Endothelial cell of umbilical vein (primary cell): ENCODE measurements at regions not wholly inside any gene's neighbourhood (a gene's known extent, or its start where the extent isn't known, plus 50 kb on each side); places are given as distances from the start of the nearest gene placed in this dataset.

Experiments
- BruUV-seq: library from RNA; stranded (reverse); fragments of 400-500 nt; replicated peaks from 2 replicates; lab custom pipeline; 2021; lab: Mats Ljungman, UMichigan
- CTCF ChIA-PET: fragments of 300-600, 350-600 bp; sonication (Branson Sonifier 250); formaldehyde crosslinking; loops from one replicate; lab custom pipeline; 2021; ENCODE audit warnings: antibody characterized with exemption, inconsistent platforms; lab: Charles Lee
- POLR2A ChIA-PET: fragments of 300-600, 350-600 bp; sonication (Branson Sonifier 250); formaldehyde crosslinking; loops from one replicate; lab custom pipeline; 2021; ENCODE audit warnings: antibody characterized with exemption, inconsistent platforms; lab: Charles Lee
- DNase-seq: peaks from one replicate; pipeline ENCODE4 v3.0.0-alpha.2; 2011; ENCODE audit warnings: low read depth, low spot score
- FAIRE-seq: peaks from 2 replicates; lab custom pipeline; 2011; peaks lifted over from hg19 to GRCh38; lab: Jason Lieb, UNC
- H2AFZ ChIP-seq: 2 replicates; pipeline ENCODE4 v1.6.0; 2012; ENCODE audit warnings: low read depth, low read length, control low read depth, inconsistent platforms
- H3K27ac ChIP-seq: 2 replicates; pipeline ENCODE4 v1.5.1; 2011; ENCODE audit warnings: low read depth, mild to moderate bottlenecking, control low read depth, low read length, moderate library complexity; ENCODE audit not compliant: insufficient read depth
- H3K27me3 ChIP-seq, 2 experiments: 2 replicates each; pipeline versions ENCODE4 v1.6.0 to v1.6.1; 2011; ENCODE audit warnings: low read length in 2 of 2, mixed read lengths in 1 of 2; ENCODE audit not compliant: control insufficient read depth in 2 of 2, insufficient read depth in 2 of 2
- H3K36me3 ChIP-seq, 2 experiments: 2 replicates in 1 of 2; 3 replicates in 1 of 2; pipeline ENCODE4 v1.5.1; 2011; ENCODE audit warnings: low read length in 2 of 2, mild to moderate bottlenecking in 1 of 2, moderate library complexity in 1 of 2; ENCODE audit not compliant: control insufficient read depth in 2 of 2, insufficient read depth in 2 of 2; ENCODE audit errors: extremely low read depth in 1 of 2
- H3K4me1 ChIP-seq: 3 replicates; pipeline ENCODE4 v1.5.1; 2011; ENCODE audit warnings: mild to moderate bottlenecking, low read length; ENCODE audit not compliant: control insufficient read depth, insufficient read depth; ENCODE audit errors: extremely low read depth
- H3K4me2 ChIP-seq: 2 replicates; pipeline ENCODE4 v1.6.1; 2011; ENCODE audit warnings: low read length, control low read depth, mixed read lengths; ENCODE audit not compliant: insufficient read depth
- H3K4me3 ChIP-seq, 3 experiments: fragments of 200-600 bp in 1 of 3; sonication (generic), shearing (Covaris generic) in 1 of 3; replicated peaks in 1 of 3; 2 replicates each; pipeline ENCODE4 v1.5.1; 2011 to 2016; ENCODE audit warnings: control low read depth in 3 of 3, low read length in 3 of 3, mild to moderate bottlenecking in 2 of 3, inconsistent platforms in 1 of 3, low read depth in 1 of 3, moderate library complexity in 1 of 3; ENCODE audit not compliant: insufficient read depth in 1 of 3
- H3K79me2 ChIP-seq: 2 replicates; pipeline ENCODE4 v1.6.0; 2012; ENCODE audit warnings: low read length, inconsistent platforms; ENCODE audit not compliant: control insufficient read depth, insufficient read depth
- H3K9ac ChIP-seq: replicated peaks from 2 replicates; pipeline ENCODE3; 2011; ENCODE audit warnings: low read length, control low read depth; ENCODE audit not compliant: insufficient read depth; ENCODE audit errors: extremely low read depth
- H3K9me1 ChIP-seq: replicated peaks from 3 replicates; pipeline ENCODE4 v1.6.0; 2011; ENCODE audit warnings: mild to moderate bottlenecking, low read length; ENCODE audit not compliant: control insufficient read depth, insufficient read depth; ENCODE audit errors: extremely low read depth
- H3K9me3 ChIP-seq: replicated peaks from 2 replicates; pipeline ENCODE4 v1.5.1; 2012; ENCODE audit warnings: low read length, inconsistent platforms; ENCODE audit not compliant: control insufficient read depth, insufficient read depth
- H4K20me1 ChIP-seq: replicated peaks from 2 replicates; pipeline ENCODE3; 2011; ENCODE audit warnings: mild to moderate bottlenecking, low read length; ENCODE audit not compliant: control insufficient read depth, insufficient read depth; ENCODE audit errors: extremely low read depth
- EZH2 ChIP-seq: IDR thresholded peaks from 2 replicates; pipeline ENCODE4 v1.6.1; 2012; ENCODE audit warnings: borderline replicate concordance, low read depth, mild to moderate bottlenecking, moderate library complexity, low read length, inconsistent platforms; ENCODE audit not compliant: severe bottlenecking
- FOS ChIP-seq: IDR thresholded peaks from 2 replicates; pipeline ENCODE4 v1.6.1; 2011; ENCODE audit warnings: mild to moderate bottlenecking, low read length, moderate library complexity, borderline replicate concordance; ENCODE audit not compliant: insufficient read depth
- GATA2 ChIP-seq: IDR thresholded peaks from 2 replicates; pipeline ENCODE4 v1.7.0; 2011; ENCODE audit warnings: low read depth, mild to moderate bottlenecking, moderate library complexity, mixed read lengths, low read length; ENCODE audit not compliant: insufficient read length, insufficient read depth
- JUN ChIP-seq: IDR thresholded peaks from 2 replicates; pipeline ENCODE4 v1.6.1; 2011; ENCODE audit warnings: borderline replicate concordance, low read depth; ENCODE audit not compliant: insufficient read length, insufficient read depth
- MYC ChIP-seq: IDR thresholded peaks from one replicate; pipeline ENCODE4 v1.6.1; 2011; ENCODE audit warnings: mild to moderate bottlenecking, low read depth, low read length
- POLR2A ChIP-seq: IDR thresholded peaks from 2 replicates; pipeline ENCODE4 v1.6.1; 2012; ENCODE audit warnings: low read depth, mild to moderate bottlenecking, control low read depth, low read length
- POLR2AphosphoS5 ChIP-seq: IDR thresholded peaks from 2 replicates; pipeline ENCODE4 v1.6.1; 2012; ENCODE audit warnings: low read depth, mild to moderate bottlenecking, control low read depth, low read length, moderate library complexity; ENCODE audit not compliant: insufficient read depth
- dilution Hi-C: fragments of 300-500 bp; cut with MboI; formaldehyde crosslinking; loops from one replicate; pipeline ENCODE4 v1.15.0; 2019; ENCODE audit warnings: low sequenced_read_pairs; ENCODE audit not compliant: extremely low pct_ligation_motif_present
- intact Hi-C: fragments of 100-400 bp; cut with micrococcal nuclease; formaldehyde crosslinking; loops from one replicate; pipeline ENCODE4 v1.10.0; 2022
- TF ChIP-seq, protein P1 (sequence below): IDR thresholded peaks from 2 replicates; pipeline ENCODE4 v1.6.1; 2011; ENCODE audit not compliant: insufficient read depth, insufficient read length
- TF ChIP-seq, protein P2 (sequence below), 2 donors: IDR thresholded peaks; 1 replicate in 1 of 2; 2 replicates in 1 of 2; pipeline ENCODE4 v1.5.1; 2011; ENCODE audit warnings: low read length in 2 of 2, mild to moderate bottlenecking in 2 of 2, moderate library complexity in 2 of 2, control low read depth in 1 of 2, inconsistent platforms in 1 of 2, low read depth in 1 of 2; ENCODE audit not compliant: insufficient read depth in 1 of 2; ENCODE audit errors: extremely low read depth in 1 of 2

DNA sequence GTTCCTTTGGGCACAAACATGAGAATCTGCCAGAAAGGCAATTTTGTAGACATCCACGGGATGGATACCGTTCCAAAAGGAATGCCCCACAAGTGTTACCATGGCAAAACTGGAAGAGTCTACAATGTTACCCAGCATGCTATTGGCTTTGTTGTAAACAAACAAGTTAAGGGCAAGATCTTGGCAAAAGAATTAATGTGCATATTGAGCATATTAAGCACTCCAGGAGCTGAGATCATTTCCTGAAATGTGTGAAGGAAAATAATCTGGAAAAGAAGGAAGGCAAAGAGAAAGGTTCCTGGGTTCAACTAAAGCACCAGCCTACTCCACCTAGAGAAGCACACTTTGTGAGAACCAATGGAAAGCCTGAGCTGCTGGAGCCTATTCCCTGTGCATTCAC, 103.9 kb upstream of the ARG1 start:
- Histone ChIP-seq H4K20me1 (no peaks in the 10 kb centered on the region), H3K9me1 (no peaks in the 10 kb centered on the region), H3K4me3 (no peak overlapping the region), H3K9ac (no peak overlapping the region), H3K9me3 (no peaks in the 10 kb centered on the region), H3K27ac (no peak overlapping the region), H3K27me3 (no peaks in the 10 kb centered on the region), H3K4me1 (no peaks in the 10 kb centered on the region), H3K79me2 (no peaks in the 10 kb centered on the region), H3K4me2 (no peak overlapping the region), H3K36me3 (no peaks in the 10 kb centered on the region), H2AFZ (no peak overlapping the region)
- ChIA-PET CTCF (no interaction called here), POLR2A (no interaction called here)
- no peak for FAIRE-seq
- dilution Hi-C loops (no loop called here), intact Hi-C loops (no loop called here)
- no TSS peak for BruUV-seq
- no peak for DNase-seq
- TF ChIP-seq POLR2AphosphoS5 (no peak), POLR2A (no peak), FOS (no peak), GATA2 (no peak), MYC (no peak), JUN (no peak), EZH2 (no peak)
- TF ChIP-seq, protein P1, sequence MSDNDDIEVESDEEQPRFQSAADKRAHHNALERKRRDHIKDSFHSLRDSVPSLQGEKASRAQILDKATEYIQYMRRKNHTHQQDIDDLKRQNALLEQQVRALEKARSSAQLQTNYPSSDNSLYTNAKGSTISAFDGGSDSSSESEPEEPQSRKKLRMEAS, result no peak
- TF ChIP-seq, protein P2, sequence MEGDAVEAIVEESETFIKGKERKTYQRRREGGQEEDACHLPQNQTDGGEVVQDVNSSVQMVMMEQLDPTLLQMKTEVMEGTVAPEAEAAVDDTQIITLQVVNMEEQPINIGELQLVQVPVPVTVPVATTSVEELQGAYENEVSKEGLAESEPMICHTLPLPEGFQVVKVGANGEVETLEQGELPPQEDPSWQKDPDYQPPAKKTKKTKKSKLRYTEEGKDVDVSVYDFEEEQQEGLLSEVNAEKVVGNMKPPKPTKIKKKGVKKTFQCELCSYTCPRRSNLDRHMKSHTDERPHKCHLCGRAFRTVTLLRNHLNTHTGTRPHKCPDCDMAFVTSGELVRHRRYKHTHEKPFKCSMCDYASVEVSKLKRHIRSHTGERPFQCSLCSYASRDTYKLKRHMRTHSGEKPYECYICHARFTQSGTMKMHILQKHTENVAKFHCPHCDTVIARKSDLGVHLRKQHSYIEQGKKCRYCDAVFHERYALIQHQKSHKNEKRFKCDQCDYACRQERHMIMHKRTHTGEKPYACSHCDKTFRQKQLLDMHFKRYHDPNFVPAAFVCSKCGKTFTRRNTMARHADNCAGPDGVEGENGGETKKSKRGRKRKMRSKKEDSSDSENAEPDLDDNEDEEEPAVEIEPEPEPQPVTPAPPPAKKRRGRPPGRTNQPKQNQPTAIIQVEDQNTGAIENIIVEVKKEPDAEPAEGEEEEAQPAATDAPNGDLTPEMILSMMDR (IDR thresholded peaks at IDR 0.05; ENCODE audit: extremely low read depth in 1 of 2, insufficient read depth in 1 of 2, low read depth in 1 of 2, low read length in 2 of 2), result no peak
